ENCODE measurements at regions not wholly inside any gene's neighbourhood (a gene's known extent, or its start where the extent isn't known, plus 50 kb on each side); places are given as distances from the start of the nearest gene placed in this dataset.

DNA sequence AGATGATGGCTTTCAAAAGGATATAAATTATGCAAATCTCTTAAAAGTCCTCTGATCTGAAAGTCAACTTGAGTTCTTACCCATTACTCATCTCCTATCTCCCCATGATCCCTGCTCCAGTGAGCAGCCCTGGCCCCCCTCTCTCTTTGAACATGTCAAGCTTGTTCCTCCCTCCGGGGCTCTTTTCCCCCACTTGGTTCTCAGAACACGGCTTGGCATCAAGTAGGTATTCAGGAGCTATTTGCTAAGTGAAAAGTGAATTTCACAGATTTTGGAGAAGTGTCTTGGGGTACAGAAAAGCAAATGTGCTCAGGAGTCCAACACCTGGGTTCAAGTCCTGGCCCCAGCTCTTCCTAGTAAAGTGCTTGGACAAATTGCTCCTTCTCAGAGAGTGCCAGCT, 98.3 kb upstream of the CTBP2 start:
- TF ChIP-seq CTCF (IDR thresholded peaks at IDR 0.05) (no peak), EP300 (IDR thresholded peaks at IDR 0.05; ENCODE audit: borderline replicate concordance in 1 of 2, low read depth in 1 of 2, low read length in 1 of 2) (no peak), EZH2phosphoT487 (IDR thresholded peaks at IDR 0.05; ENCODE audit: borderline replicate concordance, low read depth) (no peak), ZBTB33 (IDR thresholded peaks at IDR 0.05; ENCODE audit: borderline replicate concordance, low read depth) (no peak), USF2 (IDR thresholded peaks at IDR 0.05; ENCODE audit: borderline replicate concordance, low read depth, low read length) (no peak), SIN3A (IDR thresholded peaks at IDR 0.05; ENCODE audit: borderline replicate concordance, low read depth, low read length) (no peak)

All from SK-N-SH (cell line).